Naive B cell (primary cell): ENCODE measurements at regions not wholly inside any gene's neighbourhood (a gene's known extent, or its start where the extent isn't known, plus 50 kb on each side); places are given as distances from the start of the nearest gene placed in this dataset.

Experiments used
- ATAC-seq, 2 donors: fragments of 150-1000 bp; cut with Tn5 transposase; 2 replicates each; pipeline ENCODE4 v1.10.0; 2021; ENCODE audit warnings: low read depth in 2 of 2, mild to moderate bottlenecking in 2 of 2, moderate library complexity in 2 of 2
- DNase-seq: peaks from one replicate; pipeline ENCODE4 v3.0.0; 2022
- H3K27ac Mint-ChIP-seq, 6 donors: one replicate each; pipeline ENCODE4 v1.8.0; 2020 to 2022; ENCODE audit warnings: mild to moderate bottlenecking in 6 of 6, mixed read lengths in 6 of 6, moderate library complexity in 5 of 6, inconsistent platforms in 2 of 6
- H3K27me3 Mint-ChIP-seq, 3 donors: one replicate each; pipeline ENCODE4 v1.8.0; 2021 to 2022; ENCODE audit warnings: mixed read lengths in 3 of 3, mild to moderate bottlenecking in 1 of 3
- H3K36me3 Mint-ChIP-seq, 2 donors: one replicate each; pipeline ENCODE4 v1.8.0; 2020 to 2022; ENCODE audit warnings: mixed read lengths in 2 of 2, inconsistent platforms in 1 of 2, mild to moderate bottlenecking in 1 of 2
- H3K4me1 Mint-ChIP-seq, 3 donors: one replicate each; pipeline ENCODE4 v1.8.0; 2020 to 2022; ENCODE audit warnings: mixed read lengths in 3 of 3, inconsistent platforms in 1 of 3, mild to moderate bottlenecking in 1 of 3, moderate library complexity in 1 of 3
- H3K4me3 Mint-ChIP-seq, 8 donors: one replicate each; pipeline ENCODE4 v1.8.0; 2020 to 2022; ENCODE audit warnings: mild to moderate bottlenecking in 8 of 8, mixed read lengths in 8 of 8, moderate library complexity in 8 of 8, inconsistent platforms in 2 of 8
- H3K9me3 Mint-ChIP-seq, 7 donors: one replicate each; pipeline ENCODE4 v1.8.0; 2020 to 2022; ENCODE audit warnings: mixed read lengths in 7 of 7, mild to moderate bottlenecking in 5 of 7, inconsistent platforms in 2 of 7, moderate library complexity in 1 of 7

GRCh38 chr3:36606871-36607765 is 157.2 kb downstream of the DCLK3 start:
- H3K27ac Mint-ChIP-seq, result no peak overlapping the region
- H3K9me3 Mint-ChIP-seq, result peaks cover 0 to 6% (median 2%) of the 10 kb centered on the region in 7 donors
- peaks cover 6 to 27% (median 8%) of the 10 kb centered on the region in 3 donors for H3K27me3 Mint-ChIP-seq
- DNase-seq, result no peak
- H3K36me3 Mint-ChIP-seq, result no peaks in the 10 kb centered on the region
- H3K4me3 Mint-ChIP-seq, result no peak overlapping the region
- ATAC-seq, result no peak
- no peaks in the 10 kb centered on the region for H3K4me1 Mint-ChIP-seq

- no peak overlapping the region for H3K4me3 Mint-ChIP-seq
- H3K27ac Mint-ChIP-seq, result no peak overlapping the region
- DNase-seq (no peak), ATAC-seq (no peak)
- peaks cover 0 to 5% (median 3%) of the 10 kb centered on the region in 7 donors for H3K9me3 Mint-ChIP-seq
- peaks cover 10 to 32% (median 13%) of the 10 kb centered on the region in 3 donors for H3K27me3 Mint-ChIP-seq
- no peaks in the 10 kb centered on the region for H3K4me1 Mint-ChIP-seq
- H3K36me3 Mint-ChIP-seq, result no peaks in the 10 kb centered on the region
These were observed 160.9 kb downstream of the DCLK3 start for GRCh38 chr3:36603423-36603822.

- ATAC-seq (no peak), DNase-seq (no peak)
- H3K27ac Mint-ChIP-seq, result no peak overlapping the region
- no peak overlapping the region for H3K4me3 Mint-ChIP-seq
- peaks cover 0 to 5% (median 3%) of the 10 kb centered on the region in 7 donors for H3K9me3 Mint-ChIP-seq
- H3K27me3 Mint-ChIP-seq, result peaks cover 10 to 28% (median 22%) of the 10 kb centered on the region in 3 donors
- H3K36me3 Mint-ChIP-seq, result no peaks in the 10 kb centered on the region
- H3K4me1 Mint-ChIP-seq, result no peaks in the 10 kb centered on the region
These were observed 163.9 kb downstream of the DCLK3 start for GRCh38 chr3:36600404-36600803.
